OCI-LY3 (cell line): ENCODE measurements at regions not wholly inside any gene's neighbourhood (a gene's known extent, or its start where the extent isn't known, plus 50 kb on each side); places are given as distances from the start of the nearest gene placed in this dataset.

Experiments used
- H2AFZ ChIP-seq: fragments of 200-600, 300-600 bp; shearing (Covaris generic); 2 replicates; pipeline ENCODE4 v1.6.0; 2014; ENCODE audit warnings: antibody characterized with exemption, low read depth, low read length
- H3K27ac ChIP-seq: fragments of 200-600, 300-600 bp; sonication (generic); 2 replicates; pipeline ENCODE4 v1.5.1; 2014; ENCODE audit warnings: mild to moderate bottlenecking, low read length, moderate library complexity, mixed read lengths
- H3K27me3 ChIP-seq: fragments of 200-600, 300-600 bp; sonication (generic); 2 replicates; pipeline ENCODE4 v1.6.1; 2014; ENCODE audit warnings: low read depth, low read length, mixed read lengths
- H3K36me3 ChIP-seq: fragments of 200-600, 300-600 bp; sonication (generic); replicated peaks from 2 replicates; pipeline ENCODE3; 2014; ENCODE audit warnings: low read depth, low read length, mixed read lengths
- H3K4me1 ChIP-seq: fragments of 300-600, 200-600 bp; sonication (generic); 2 replicates; pipeline ENCODE4 v1.6.1; 2014; ENCODE audit warnings: low read length, mixed read lengths
- H3K4me2 ChIP-seq: fragments of 200-600, 300-600 bp; sonication (generic); 2 replicates; pipeline ENCODE4 v1.6.1; 2014; ENCODE audit warnings: low read length, mixed read lengths
- H3K4me3 ChIP-seq: fragments of 300-600, 200-600 bp; sonication (generic); 2 replicates; pipeline ENCODE4 v1.5.1; 2014; ENCODE audit warnings: antibody characterized with exemption, mild to moderate bottlenecking, low read length, moderate library complexity
- H3K79me2 ChIP-seq: fragments of 300-600, 200-600 bp; shearing (Covaris generic); 2 replicates; pipeline ENCODE4 v1.6.1; 2014; ENCODE audit warnings: mild to moderate bottlenecking, low read length, mixed read lengths
- H3K9ac ChIP-seq: fragments of 300-600, 200-600 bp; shearing (Covaris generic); 2 replicates; pipeline ENCODE4 v1.6.0; 2014; ENCODE audit warnings: mild to moderate bottlenecking, low read length, moderate library complexity
- H3K9me3 ChIP-seq: fragments of 200-600, 300-600 bp; shearing (Covaris generic); 2 replicates; pipeline ENCODE4 v1.6.1; 2014; ENCODE audit warnings: low read length, mixed read lengths; ENCODE audit not compliant: insufficient read depth
- H4K20me1 ChIP-seq: fragments of 200-600, 300-600 bp; sonication (generic); 2 replicates; pipeline ENCODE4 v1.6.1; 2016; ENCODE audit warnings: low read length, mixed read lengths; ENCODE audit not compliant: insufficient read depth
- EZH2phosphoT487 ChIP-seq: fragments of 200-600 bp; shearing (Covaris generic); IDR thresholded peaks from 2 replicates; pipeline ENCODE4 v1.6.1; 2018; ENCODE audit warnings: antibody characterized with exemption, mixed run types, low read depth
- TF ChIP-seq, protein P1 (sequence below): fragments of 200-600, 300-600 bp; sonication (generic); IDR thresholded peaks from 2 replicates; pipeline ENCODE4 v1.5.1; 2014; ENCODE audit warnings: antibody characterized with exemption, low read length, low read depth

DNA sequence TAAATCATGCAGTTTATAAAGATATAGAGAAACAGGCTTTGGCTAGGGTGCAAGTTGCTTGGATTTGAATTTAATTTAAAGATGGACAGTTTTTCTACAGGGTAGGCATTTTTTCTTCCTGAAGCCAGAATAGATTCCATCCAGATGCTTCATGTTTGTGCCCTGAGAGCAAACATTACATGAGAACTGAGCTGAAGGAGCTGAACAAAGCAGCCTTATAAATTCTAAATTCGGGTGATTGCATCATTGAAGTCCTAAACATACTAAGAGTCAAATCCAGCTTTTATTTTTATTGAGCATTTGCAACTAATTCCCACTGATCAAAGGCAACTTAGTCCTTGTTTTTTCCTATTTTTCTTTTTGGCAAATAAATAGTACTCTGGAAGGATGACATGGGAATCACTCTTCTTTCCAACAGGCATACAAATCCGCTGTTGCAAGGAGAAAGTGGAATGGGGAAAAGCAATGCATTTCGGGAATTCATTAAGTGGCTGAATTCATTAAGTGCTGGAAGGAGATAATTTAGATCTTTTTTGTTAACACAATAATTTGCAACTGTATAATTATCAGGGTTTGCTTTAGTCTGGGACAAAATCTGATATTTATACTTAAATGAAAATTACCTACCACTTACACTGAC lies 828.0 kb downstream of the SLC4A3 start:
- Histone ChIP-seq H3K4me3 (no peak overlapping the region), H4K20me1 (no peaks in the 10 kb centered on the region), H3K36me3 (no peaks in the 10 kb centered on the region), H3K9me3 (no peaks in the 10 kb centered on the region), H2AFZ (no peak overlapping the region), H3K27ac (no peak overlapping the region), H3K4me1 (no peaks in the 10 kb centered on the region), H3K9ac (no peak overlapping the region), H3K27me3 (no peaks in the 10 kb centered on the region), H3K79me2 (no peaks in the 10 kb centered on the region), H3K4me2 (no peak overlapping the region)
- TF ChIP-seq, protein P1, sequence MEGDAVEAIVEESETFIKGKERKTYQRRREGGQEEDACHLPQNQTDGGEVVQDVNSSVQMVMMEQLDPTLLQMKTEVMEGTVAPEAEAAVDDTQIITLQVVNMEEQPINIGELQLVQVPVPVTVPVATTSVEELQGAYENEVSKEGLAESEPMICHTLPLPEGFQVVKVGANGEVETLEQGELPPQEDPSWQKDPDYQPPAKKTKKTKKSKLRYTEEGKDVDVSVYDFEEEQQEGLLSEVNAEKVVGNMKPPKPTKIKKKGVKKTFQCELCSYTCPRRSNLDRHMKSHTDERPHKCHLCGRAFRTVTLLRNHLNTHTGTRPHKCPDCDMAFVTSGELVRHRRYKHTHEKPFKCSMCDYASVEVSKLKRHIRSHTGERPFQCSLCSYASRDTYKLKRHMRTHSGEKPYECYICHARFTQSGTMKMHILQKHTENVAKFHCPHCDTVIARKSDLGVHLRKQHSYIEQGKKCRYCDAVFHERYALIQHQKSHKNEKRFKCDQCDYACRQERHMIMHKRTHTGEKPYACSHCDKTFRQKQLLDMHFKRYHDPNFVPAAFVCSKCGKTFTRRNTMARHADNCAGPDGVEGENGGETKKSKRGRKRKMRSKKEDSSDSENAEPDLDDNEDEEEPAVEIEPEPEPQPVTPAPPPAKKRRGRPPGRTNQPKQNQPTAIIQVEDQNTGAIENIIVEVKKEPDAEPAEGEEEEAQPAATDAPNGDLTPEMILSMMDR, result no peak
- TF ChIP-seq EZH2phosphoT487, result no peak

DNA sequence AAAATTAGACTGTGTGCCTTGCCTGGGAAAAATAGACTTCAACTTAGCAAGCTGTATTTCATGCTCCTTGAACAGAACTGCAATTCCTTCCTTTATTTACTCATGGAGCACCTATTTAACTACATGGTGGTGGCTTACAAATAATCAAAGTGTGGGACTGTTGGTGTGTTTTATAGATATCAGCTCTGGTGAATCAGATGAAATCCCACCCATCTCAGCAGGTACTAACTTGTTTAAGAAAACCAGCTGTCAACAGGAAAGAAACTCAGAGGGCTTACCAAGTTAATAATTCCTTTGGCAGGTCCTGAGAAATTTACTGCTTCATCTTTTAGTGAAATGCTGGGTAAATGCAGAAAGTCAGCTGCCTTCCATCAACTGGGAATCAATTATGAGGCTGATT lies 830.6 kb downstream of the SLC4A3 start:
- H3K79me2 ChIP-seq, result no peaks in the 10 kb centered on the region
- no peaks in the 10 kb centered on the region for H3K4me1 ChIP-seq
- H3K27ac ChIP-seq, result no peak overlapping the region
- no peak overlapping the region for H3K4me3 ChIP-seq
- H4K20me1 ChIP-seq, result no peaks in the 10 kb centered on the region
- H3K9ac ChIP-seq, result no peak overlapping the region
- no peaks in the 10 kb centered on the region for H3K9me3 ChIP-seq
- no peak overlapping the region for H2AFZ ChIP-seq
- no peak for TF ChIP-seq EZH2phosphoT487
- TF ChIP-seq, protein P1, result no peak
- no peak overlapping the region for H3K4me2 ChIP-seq
- no peaks in the 10 kb centered on the region for H3K27me3 ChIP-seq
- no peaks in the 10 kb centered on the region for H3K36me3 ChIP-seq

DNA sequence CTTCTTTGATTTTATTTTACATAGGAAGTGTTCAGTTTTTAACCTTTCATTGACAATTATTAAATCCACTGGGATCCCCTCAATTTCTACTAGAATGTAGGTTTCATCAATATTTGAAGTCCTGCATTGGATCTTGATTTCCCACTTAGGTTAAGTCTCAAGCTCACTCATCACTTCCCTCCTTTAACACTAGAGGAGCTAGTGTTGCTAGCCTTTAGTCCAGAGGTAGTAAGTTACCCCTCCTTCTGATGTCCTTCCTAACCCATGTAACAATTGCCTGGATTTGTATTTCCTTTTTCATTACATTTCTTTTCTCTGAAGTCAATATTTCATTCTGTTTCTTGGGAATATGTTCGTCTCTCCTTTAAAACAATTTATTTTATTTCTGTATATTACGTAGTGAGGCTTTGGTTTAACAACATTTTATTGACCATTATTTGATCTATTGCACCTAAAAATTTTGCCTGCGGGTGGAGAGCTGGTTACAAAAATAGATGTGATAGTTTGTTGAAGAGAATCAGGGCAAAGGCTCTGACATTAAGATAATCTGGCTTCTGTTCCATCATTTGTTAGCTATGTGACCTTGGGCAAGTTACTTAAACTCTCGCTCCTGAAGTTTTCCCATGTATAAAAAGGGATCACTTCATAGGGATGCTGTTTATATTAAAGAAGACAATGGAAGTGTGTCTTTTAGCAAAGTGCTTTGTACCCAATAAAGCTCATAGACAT lies 833.0 kb downstream of the SLC4A3 start:
- Histone ChIP-seq H3K9me3 (no peaks in the 10 kb centered on the region), H3K36me3 (no peaks in the 10 kb centered on the region), H4K20me1 (no peaks in the 10 kb centered on the region), H3K79me2 (no peaks in the 10 kb centered on the region), H3K4me1 (no peaks in the 10 kb centered on the region), H3K4me3 (no peak overlapping the region), H3K9ac (no peak overlapping the region), H3K27ac (no peak overlapping the region), H2AFZ (no peak overlapping the region), H3K27me3 (no peaks in the 10 kb centered on the region), H3K4me2 (no peak overlapping the region)
- TF ChIP-seq EZH2phosphoT487, result no peak
- TF ChIP-seq, protein P1, result 0 out of 2 replicates have a peak, but pooled peaks have one; percentile 15

DNA sequence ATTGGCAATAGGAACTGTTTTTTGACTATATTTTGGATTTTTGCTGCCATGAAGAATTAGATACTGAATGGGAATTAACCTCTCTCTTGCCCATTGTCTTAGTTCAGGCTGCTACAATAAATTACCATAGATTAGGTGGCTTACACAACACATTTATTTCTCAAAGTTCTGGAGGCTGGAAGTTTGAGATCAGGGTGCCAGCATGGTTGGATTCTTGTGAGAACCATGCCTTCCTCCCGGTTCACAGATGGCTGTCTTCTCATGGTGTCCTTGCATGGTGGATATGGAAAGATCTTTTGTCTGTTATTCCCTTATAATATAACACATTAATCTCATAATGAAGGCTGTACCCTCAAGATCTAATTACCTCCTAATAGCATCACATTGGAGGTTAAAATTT lies 836.4 kb downstream of the SLC4A3 start:
- TF ChIP-seq EZH2phosphoT487, result no peak
- TF ChIP-seq, protein P1, result no peak
- Histone ChIP-seq H4K20me1 (no peaks in the 10 kb centered on the region), H3K9ac (no peak overlapping the region), H3K4me3 (no peak overlapping the region), H2AFZ (no peak overlapping the region), H3K27me3 (no peaks in the 10 kb centered on the region), H3K9me3 (no peaks in the 10 kb centered on the region), H3K4me1 (no peaks in the 10 kb centered on the region), H3K27ac (no peak overlapping the region), H3K36me3 (no peaks in the 10 kb centered on the region), H3K79me2 (no peaks in the 10 kb centered on the region), H3K4me2 (no peak overlapping the region)
